ENCODE measurements at regions not wholly inside any gene's neighbourhood (a gene's known extent, or its start where the extent isn't known, plus 50 kb on each side); places are given as distances from the start of the nearest gene placed in this dataset.

GRCh38 chr20:48335308-48336050, 492.3 kb downstream of the PREX1 start (continued):
- TF ChIP-seq USF1 (CRISPR knock-in tag; IDR thresholded peaks at IDR 0.05) (no peak), TCF7 (CRISPR knock-in tag; IDR thresholded peaks at IDR 0.05; ENCODE audit: low read depth) (no peak), GRHL2 (CRISPR knock-in tag; IDR thresholded peaks at IDR 0.05; ENCODE audit: insufficient replicate concordance, severe bottlenecking) (no peak), ZNF423 (CRISPR knock-in tag; IDR thresholded peaks at IDR 0.05) (no peak), CTCF (IDR thresholded peaks at IDR 0.05) (no peak), ZNF396 (CRISPR knock-in tag; IDR thresholded peaks at IDR 0.05; ENCODE audit: borderline replicate concordance) (no peak), E2F1 (CRISPR knock-in tag; IDR thresholded peaks at IDR 0.05) (no peak), GTF2I (CRISPR knock-in tag; conservative IDR thresholded peaks at IDR 0.05) (no peak)

- H3K27ac Mint-ChIP-seq = no peak overlapping the region
- ChIA-PET CTCF (no interaction called here), POLR2A (no interaction called here)
- DNase-seq (ENCODE audit: low spot score) (no peak), ATAC-seq (no peak)
- H3K4me3 Mint-ChIP-seq = no peak overlapping the region
- peaks cover 37% of the 10 kb centered on the region for H3K4me1 Mint-ChIP-seq
- H3K9me3 Mint-ChIP-seq = peaks cover 5% of the 10 kb centered on the region; the same call in 1 of the 2 replicates
- no peak for TF ChIP-seq AFF4 (CRISPR knock-in tag; IDR thresholded peaks at IDR 0.05; ENCODE audit: borderline replicate concordance)
- no peak for TF ChIP-seq IRF2 (CRISPR knock-in tag; IDR thresholded peaks at IDR 0.05; ENCODE audit: borderline replicate concordance, low read depth)
- H3K27me3 Mint-ChIP-seq (ENCODE audit: low read depth) = no peaks in the 10 kb centered on the region; the same call in 1 of the 2 replicates
- no peaks in the 10 kb centered on the region for H3K36me3 Mint-ChIP-seq
Observed at GRCh38 chr20:48333707-48334106, 494.1 kb downstream of the PREX1 start.

- peaks cover 4% of the 10 kb centered on the region; the same call in 1 of the 2 replicates for H3K9me3 Mint-ChIP-seq
- no peak overlapping the region for H3K27ac Mint-ChIP-seq
- no peaks in the 10 kb centered on the region for H3K36me3 Mint-ChIP-seq
- ChIA-PET CTCF (interaction anchor here (1.4 kb wide), 1 partner anchor 288 kb away, joined by 7 read pairs; no protein-coding TSS in a partner anchor), POLR2A (interaction anchor here (0.5 kb wide), 1 partner anchor 39 kb away, joined by 5 read pairs; no protein-coding TSS in a partner anchor)
- peaks cover 44% of the 10 kb centered on the region for H3K4me1 Mint-ChIP-seq
- H3K27me3 Mint-ChIP-seq (ENCODE audit: low read depth) = peaks cover 3% of the 10 kb centered on the region
- DNase-seq (ENCODE audit: low spot score) = no peak
- no peak for ATAC-seq
- H3K4me3 Mint-ChIP-seq = no peak overlapping the region
- TF ChIP-seq NR3C1 (CRISPR knock-in tag; conservative IDR thresholded peaks at IDR 0.05; ENCODE audit: low read depth) (no peak), CTCF (IDR thresholded peaks at IDR 0.05) (no peak), USF1 (CRISPR knock-in tag; IDR thresholded peaks at IDR 0.05) (no peak), NFATC4 (CRISPR knock-in tag; IDR thresholded peaks at IDR 0.05) (no peak), NFYB (CRISPR knock-in tag; conservative IDR thresholded peaks at IDR 0.05; ENCODE audit: low read depth) (no peak), IRF2 (CRISPR knock-in tag; IDR thresholded peaks at IDR 0.05; ENCODE audit: borderline replicate concordance, low read depth) (no peak), PRRX2 (CRISPR knock-in tag; IDR thresholded peaks at IDR 0.05) (no peak), RORB (CRISPR knock-in tag; IDR thresholded peaks at IDR 0.05) (no peak), ZNF121 (CRISPR knock-in tag; IDR thresholded peaks at IDR 0.05) (no peak), FOXK1 (CRISPR knock-in tag; IDR thresholded peaks at IDR 0.05) (no peak), JAZF1 (CRISPR knock-in tag; IDR thresholded peaks at IDR 0.05) (no peak), NR1H2 (CRISPR knock-in tag; IDR thresholded peaks at IDR 0.05) (no peak), TEAD4 (CRISPR knock-in tag; IDR thresholded peaks at IDR 0.05) (no peak), ATF2 (CRISPR knock-in tag; IDR thresholded peaks at IDR 0.05; ENCODE audit: borderline replicate concordance, low read depth) (no peak)
Observed at GRCh38 chr20:48332555-48332954, 495.2 kb downstream of the PREX1 start.
